ENCODE measurements at regions not wholly inside any gene's neighbourhood (a gene's known extent, or its start where the extent isn't known, plus 50 kb on each side); places are given as distances from the start of the nearest gene placed in this dataset.

DNA sequence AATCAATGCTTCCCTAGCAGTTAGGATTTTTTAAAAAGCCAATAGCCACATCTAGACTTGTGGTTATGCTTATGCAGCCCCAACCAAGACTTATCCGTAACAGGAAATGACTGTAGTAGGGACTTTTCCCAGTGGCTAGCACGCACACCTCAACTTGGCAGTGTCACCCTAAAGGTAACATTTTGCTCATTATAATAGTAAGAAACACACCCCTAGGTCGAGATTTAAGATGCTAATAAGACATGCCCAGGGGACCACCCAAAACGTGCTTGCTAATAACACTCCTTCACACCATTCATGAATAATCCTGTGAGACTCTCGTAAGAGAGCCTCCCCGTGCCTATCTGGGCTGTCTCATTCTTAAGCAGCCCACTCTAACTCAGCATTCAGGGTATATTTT lies 94.3 kb downstream of the XIST start:
- Mint-ChIP-seq H3K4me3 (no peak overlapping the region), H3K27me3 (peaks cover 1% of the 10 kb centered on the region), H3K36me3 (ENCODE audit: low read depth) (no peaks in the 10 kb centered on the region), H3K9me3 (no peaks in the 10 kb centered on the region), H3K4me1 (ENCODE audit: low read depth) (no peaks in the 10 kb centered on the region), H3K27ac (no peak overlapping the region)
- ATAC-seq (peak; percentile 51), DNase-seq (peak; percentile 1)
- TF ChIP-seq, protein P1, sequence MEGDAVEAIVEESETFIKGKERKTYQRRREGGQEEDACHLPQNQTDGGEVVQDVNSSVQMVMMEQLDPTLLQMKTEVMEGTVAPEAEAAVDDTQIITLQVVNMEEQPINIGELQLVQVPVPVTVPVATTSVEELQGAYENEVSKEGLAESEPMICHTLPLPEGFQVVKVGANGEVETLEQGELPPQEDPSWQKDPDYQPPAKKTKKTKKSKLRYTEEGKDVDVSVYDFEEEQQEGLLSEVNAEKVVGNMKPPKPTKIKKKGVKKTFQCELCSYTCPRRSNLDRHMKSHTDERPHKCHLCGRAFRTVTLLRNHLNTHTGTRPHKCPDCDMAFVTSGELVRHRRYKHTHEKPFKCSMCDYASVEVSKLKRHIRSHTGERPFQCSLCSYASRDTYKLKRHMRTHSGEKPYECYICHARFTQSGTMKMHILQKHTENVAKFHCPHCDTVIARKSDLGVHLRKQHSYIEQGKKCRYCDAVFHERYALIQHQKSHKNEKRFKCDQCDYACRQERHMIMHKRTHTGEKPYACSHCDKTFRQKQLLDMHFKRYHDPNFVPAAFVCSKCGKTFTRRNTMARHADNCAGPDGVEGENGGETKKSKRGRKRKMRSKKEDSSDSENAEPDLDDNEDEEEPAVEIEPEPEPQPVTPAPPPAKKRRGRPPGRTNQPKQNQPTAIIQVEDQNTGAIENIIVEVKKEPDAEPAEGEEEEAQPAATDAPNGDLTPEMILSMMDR (IDR thresholded peaks at IDR 0.05): no peak
- CTCF ChIA-PET: no interaction called here
- POLR2A ChIA-PET: no interaction called here
- intact Hi-C loops (cut with micrococcal nuclease): no loop called here

All from activated CD8-positive, alpha-beta T cell treated with anti-CD3 and anti-CD28 coated beads for 36 hours (primary cell).